GM13977 (cell line): ENCODE measurements at regions not wholly inside any gene's neighbourhood (a gene's known extent, or its start where the extent isn't known, plus 50 kb on each side); places are given as distances from the start of the nearest gene placed in this dataset.

Experiments used
- DNase-seq: peaks from one replicate; pipeline ENCODE4 v3.0.0; 2012; ENCODE audit warnings: low spot score
- CTCF ChIP-seq: IDR thresholded peaks from 2 replicates; pipeline ENCODE4 v1.5.1; 2012; ENCODE audit warnings: mild to moderate bottlenecking, control low read depth; ENCODE audit not compliant: insufficient read depth; ENCODE audit errors: extremely low read depth, missing control alignments
- in situ Hi-C: fragments of 300-500 bp; cut with MboI; formaldehyde crosslinking; loops from one replicate; pipeline ENCODE4 v1.12.0; 2022; ENCODE audit warnings: low sequenced_read_pairs, low pct_unique_long_range_greater_than_20kb, mixed read lengths, inconsistent platforms; ENCODE audit not compliant: unreplicated experiment

GRCh38 chr13:90615767-90616166 is 731.7 kb upstream of the MIR17HG start:
- no peak for DNase-seq
- in situ Hi-C loops = no loop called here
- no peak for TF ChIP-seq CTCF

GRCh38 chr13:90618133-90618532 is 729.4 kb upstream of the MIR17HG start:
- in situ Hi-C loops = no loop called here
- TF ChIP-seq CTCF = no peak
- DNase-seq = no peak

GRCh38 chr13:90622541-90622940 is 724.9 kb upstream of the MIR17HG start:
- in situ Hi-C loops = no loop called here
- DNase-seq = no peak
- no peak for TF ChIP-seq CTCF

GRCh38 chr13:90623318-90624011 is 724.0 kb upstream of the MIR17HG start:
- in situ Hi-C loops = no loop called here
- TF ChIP-seq CTCF = no peak
- no peak for DNase-seq

GRCh38 chr13:90627813-90628212 is 719.7 kb upstream of the MIR17HG start:
- DNase-seq = no peak
- in situ Hi-C loops = no loop called here

GRCh38 chr13:90628471-90628870 is 719.0 kb upstream of the MIR17HG start:
- TF ChIP-seq CTCF = no peak
- DNase-seq = no peak
- in situ Hi-C loops = no loop called here

More at GRCh38 chr13:90627813-90628212, 719.7 kb upstream of the MIR17HG start:
- TF ChIP-seq CTCF = no peak
